ENCODE measurements at regions not wholly inside any gene's neighbourhood (a gene's known extent, or its start where the extent isn't known, plus 50 kb on each side); places are given as distances from the start of the nearest gene placed in this dataset.

DNA sequence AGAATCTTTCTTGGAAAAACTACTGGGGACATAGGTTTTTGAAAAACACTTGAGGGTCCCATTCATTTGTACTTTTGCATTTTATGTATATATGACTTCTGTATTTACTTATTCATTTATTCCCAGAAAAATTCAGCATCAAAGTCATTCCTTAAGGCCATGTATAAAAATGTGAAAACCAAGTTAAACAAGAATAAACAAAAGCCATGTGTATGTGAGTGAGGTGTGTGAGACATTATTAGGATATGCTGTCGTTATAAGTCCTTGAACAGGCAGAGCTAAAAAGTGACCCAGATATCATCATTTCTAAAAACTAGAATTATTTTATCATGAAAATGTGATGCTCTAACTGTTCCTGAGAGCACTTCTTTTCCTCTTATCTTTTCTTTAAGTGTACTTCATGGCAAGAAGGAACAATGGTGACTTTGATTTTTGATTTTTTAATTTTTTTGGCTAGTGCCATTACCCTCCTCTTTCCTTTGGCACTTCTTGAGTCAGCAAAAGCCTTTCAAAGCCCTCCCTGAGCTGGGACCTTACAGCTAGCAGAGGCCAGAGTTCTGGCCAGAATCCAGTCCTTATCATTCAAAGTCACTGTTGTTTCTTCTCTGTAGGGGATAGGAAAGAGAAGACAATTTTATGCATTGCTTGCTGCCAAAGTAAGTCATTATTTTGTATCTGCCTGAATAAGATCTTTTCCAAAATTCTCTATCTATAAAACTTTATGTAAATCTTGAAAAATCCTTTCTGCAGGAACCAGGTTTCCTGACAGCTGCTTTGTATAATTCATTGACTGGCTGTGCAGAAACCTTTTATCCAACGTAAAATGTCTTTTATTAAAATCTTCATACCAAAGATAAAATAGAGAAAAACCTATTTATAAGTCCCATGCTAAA lies 419.7 kb upstream of the PRICKLE1 start:
- no peak for DNase-seq

- peak in 1 of 2 experiments; percentile 7 for DNase-seq
Observed at GRCh38 chr12:43004908-43005307, 415.4 kb upstream of the PRICKLE1 start.

GRCh38 chr12:43004141-43004540 lies 414.6 kb upstream of the PRICKLE1 start:
- DNase-seq, result no peak

DNA sequence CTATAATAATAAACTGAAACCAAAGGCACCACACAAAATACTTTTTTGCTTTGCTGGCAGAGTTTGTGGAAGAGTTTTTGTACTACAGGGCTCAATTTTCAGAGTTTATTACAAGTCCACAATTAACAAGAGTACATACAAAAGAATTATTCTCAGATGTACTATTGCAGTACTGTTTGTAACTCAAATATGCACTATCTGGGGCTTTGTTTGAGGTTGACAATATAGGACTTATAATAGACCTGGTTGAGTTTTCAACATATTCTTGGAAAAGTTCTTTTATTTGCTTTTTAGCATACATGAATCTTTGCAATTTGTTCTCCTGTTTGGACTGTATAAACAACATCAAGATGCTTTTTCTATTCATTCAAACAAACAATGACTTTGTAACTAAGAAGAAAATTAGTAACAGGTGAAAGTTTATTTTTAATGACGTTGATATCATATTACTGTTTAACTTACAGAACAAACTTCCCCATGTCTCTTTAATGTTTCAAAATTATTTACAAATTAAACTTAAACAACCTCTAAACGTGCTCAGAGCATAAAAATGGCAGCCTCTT lies 407.4 kb upstream of the PRICKLE1 start:
- no peak for DNase-seq

GRCh38 chr12:42992826-42993225 lies 403.3 kb upstream of the PRICKLE1 start:
- no peak for DNase-seq

DNA sequence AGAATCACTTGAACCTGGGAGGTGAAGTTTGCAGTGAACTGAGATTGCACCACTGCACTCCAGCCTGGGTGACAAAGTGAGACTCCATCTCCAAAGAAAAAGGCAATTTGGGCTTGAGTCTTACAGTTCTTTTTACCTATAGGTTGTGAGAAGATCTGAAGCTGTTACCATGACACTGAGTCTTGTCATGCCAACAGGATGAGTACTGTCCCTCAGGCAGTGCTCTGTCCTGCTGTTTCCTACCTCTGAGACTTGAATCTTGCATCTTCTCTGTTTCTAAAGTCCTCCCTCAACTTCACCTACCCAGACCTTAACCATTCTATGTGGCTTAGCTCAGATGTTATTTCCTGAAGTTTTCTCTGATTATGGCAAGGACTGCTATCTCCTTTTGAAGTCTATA lies 400.8 kb upstream of the PRICKLE1 start:
- DNase-seq, result no peak

DNA sequence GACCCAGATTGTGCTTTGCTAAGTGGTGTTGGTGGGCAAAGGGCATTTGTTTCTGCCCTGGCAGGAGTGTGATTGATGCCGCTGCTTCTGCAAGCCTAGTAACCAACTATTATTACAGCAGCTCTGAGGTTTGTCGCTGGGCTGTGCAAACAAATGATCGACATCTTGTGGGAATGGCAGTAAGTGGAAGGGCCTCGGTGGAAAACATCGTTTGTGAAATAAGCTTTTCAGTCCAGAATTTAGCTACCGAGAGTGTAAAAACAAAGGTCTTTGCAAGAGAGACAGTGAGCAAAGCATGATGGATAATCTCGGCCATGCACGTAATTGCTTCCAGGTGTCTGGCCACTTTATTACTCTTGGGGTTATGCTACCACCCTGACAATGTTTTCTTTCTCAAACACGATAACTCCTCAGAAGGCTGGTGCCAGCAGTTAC lies 397.7 kb upstream of the PRICKLE1 start:
- peak; percentile 45 to 54 for DNase-seq

DNA sequence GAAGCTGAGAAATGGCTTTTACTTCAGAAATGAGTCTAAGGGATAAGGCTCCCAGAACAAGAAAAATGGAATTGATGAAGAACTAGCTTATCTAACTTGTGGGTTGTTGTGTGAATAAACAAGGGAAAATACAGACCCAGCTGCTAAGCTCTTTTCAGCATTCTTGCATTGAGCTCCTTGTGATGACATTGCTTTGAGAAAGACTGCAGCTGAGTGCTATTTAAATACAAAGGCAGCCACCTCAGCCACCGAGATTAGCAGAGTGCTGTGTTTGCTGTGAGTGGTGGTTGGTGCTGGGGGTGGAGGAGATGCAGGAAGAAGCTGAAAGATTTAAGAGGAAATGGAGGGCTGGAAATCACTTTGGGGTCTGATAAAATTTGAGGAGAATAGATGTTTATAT lies 396.0 kb upstream of the PRICKLE1 start:
- no peak for DNase-seq

DNA sequence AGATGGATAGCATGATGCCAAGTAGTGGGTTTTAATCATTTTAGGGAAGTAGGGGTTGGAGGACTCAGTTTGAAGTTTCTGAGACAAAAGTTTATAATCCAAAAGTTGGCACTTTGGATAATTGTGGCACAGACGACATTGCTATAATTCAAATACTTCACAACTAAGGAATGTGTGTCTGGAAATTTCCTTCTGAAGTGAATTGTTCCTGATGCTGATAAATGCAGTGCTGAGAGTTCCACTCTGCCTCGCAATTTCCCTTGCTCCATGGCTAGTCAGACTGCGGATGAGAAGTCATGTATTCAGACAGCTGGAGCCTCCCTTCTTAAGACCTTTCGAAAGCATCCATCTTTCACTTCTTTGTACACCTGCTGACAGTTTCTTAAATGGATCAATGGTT lies 393.3 kb upstream of the PRICKLE1 start:
- DNase-seq, result no peak

- DNase-seq, result no peak
Observed at GRCh38 chr12:42981379-42981778, 391.8 kb upstream of the PRICKLE1 start.

DNA sequence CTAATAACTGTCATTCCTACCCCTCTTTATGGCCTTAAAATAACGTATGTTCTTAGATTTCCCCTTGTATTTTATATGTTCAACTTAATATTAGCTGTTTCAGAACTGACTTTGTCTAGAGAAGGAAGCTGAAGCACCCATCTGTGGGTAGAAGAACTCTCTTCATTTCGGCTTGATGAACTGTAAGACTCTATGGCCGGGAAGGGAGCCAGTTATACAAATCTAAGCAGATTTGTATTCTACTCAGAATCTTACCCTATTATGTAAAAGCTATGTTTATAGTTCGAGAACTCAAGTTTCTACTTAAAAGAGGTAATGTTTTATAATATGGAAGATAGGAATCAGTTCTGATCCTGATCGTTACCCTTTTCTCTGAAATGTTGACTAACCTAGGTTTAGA lies 390.9 kb upstream of the PRICKLE1 start:
- DNase-seq, result no peak

- no peak for DNase-seq
Observed at GRCh38 chr12:42979746-42980145, 390.2 kb upstream of the PRICKLE1 start.

DNA sequence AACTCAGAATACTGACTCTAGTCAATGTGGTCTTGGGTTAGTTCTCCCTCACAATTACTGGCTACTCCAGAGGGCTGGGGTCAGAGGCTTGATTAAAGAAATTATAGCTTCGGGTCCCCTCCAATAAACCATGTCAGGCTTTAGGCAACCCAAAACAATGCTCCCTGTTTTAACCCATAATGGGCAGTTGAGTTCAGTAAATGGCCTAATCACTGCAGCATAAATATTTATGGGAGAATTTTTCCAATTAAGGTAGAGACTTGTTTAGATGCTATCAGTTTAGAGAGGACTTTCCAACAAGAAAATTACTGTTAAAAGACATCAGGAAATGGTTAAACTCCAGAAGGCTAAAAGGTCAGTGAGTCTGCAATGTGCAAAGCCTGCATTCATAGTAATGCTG lies 389.2 kb upstream of the PRICKLE1 start:
- no peak for DNase-seq

DNA sequence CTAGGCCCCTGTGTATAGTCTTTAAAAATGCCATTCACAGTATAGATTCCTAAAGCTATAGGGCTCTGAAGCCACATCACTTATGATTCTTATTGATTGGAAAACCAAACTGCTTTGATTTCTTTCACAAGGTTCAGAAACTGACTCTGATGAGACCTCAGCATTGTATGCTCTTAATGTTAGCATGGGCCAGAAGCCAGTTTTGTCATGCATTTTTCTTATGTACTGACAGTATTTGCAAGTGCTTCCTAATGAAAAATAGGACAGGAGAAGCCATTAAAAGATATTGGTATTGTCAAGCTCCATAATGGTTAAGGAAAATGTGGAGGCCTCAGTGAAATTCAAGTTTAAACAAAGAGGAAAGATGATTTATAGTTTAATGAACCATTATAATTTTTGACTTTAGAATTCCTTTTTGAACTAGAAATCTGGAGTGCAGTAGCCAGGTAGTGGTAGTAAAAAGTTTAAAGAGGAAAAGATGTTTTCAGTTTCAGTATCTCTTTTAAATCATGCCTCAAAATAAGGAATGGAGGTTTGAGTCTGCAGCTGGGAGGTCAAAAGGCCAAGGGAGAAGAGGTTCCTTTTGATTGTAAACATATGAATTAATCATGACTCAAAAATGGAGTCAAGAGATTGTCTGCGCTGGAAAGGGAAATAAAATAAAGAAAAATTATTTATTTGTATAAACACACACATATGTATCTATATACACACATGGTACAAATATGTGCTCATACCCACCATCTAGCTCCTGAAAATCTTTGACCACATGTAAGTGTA lies 388.1 kb upstream of the PRICKLE1 start:
- DNase-seq, result no peak

DNA sequence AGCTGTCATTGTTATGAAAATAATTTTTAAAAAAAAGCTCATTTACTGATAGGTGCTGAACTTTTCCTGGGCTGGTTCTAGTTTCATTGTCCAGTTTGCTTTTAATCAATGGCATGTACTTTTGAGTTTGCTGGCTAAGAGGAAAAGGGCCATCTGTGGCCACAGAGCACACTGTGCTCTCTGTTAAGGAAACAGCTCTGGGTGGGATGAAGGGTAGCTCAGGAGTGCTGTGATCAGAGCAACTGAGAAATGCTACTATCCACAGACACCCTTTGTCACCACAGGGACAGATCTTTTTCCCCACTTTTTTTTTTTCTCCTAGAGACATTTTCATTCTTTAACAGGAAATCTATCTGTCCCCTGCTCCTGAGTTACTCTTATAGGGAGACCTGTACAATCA lies 387.1 kb upstream of the PRICKLE1 start:
- DNase-seq, result no peak

DNA sequence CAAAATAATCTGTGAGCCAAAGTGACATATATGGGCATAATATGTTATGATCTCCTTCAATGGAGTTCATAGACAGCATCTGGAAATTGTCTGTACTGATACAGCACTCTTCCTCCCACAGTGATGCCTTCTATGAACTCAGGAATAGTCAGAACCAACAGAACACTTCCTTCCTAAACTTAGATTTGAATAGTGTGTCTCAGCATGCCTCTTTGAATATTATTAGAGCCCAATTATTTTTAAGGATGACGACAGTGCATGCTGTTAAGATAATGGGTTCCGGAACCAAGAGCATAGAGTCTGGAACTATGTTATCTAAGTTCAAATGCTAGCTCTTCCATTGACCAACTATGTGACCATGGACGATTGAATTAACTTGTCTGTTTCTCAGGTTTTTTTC lies 386.6 kb upstream of the PRICKLE1 start:
- DNase-seq, result no peak

DNA sequence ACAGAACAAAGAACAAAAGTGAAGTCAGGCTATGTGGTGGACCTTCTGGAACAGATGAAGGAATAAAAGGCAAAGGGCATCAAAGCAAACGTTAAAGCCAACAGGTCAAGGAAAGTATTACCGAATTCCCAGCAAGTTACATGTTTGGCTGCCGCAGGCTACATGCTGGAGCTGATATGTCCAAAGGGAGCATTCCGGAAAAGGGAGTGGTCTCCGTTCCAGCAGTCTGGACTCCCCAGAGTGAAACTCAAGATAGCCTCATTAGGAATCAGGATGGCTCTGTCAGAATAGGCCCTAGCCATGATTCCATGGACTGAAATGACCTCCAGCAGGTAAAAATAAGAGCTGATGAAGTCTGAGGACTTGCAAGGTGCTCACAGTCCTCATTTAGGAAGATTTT lies 379.8 kb upstream of the PRICKLE1 start:
- DNase-seq, result no peak

DNA sequence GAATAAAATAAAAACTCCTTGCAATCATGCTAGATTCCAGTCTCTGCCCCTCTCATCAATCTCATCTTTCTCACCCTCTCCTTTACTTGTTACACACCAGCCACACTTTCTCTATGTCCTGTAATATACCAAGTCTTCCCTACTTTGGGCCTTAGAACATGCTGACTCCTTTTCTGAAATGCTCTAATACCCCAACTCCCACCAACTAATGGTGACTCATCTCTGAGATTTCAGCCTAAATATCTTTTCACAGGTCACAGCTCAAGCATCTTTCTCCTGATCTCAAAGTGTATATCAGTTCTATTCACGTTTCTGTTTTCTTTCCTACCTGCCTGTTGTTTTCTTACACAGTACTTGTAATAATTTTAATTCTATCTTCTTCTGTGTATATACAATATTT lies 378.9 kb upstream of the PRICKLE1 start:
- DNase-seq, result no peak

GRCh38 chr12:42967850-42968249 lies 378.3 kb upstream of the PRICKLE1 start:
- no peak for DNase-seq

GRCh38 chr12:42963988-42964387 lies 374.4 kb upstream of the PRICKLE1 start:
- DNase-seq, result no peak

GRCh38 chr12:42962384-42962783 lies 372.8 kb upstream of the PRICKLE1 start:
- no peak for DNase-seq

DNA sequence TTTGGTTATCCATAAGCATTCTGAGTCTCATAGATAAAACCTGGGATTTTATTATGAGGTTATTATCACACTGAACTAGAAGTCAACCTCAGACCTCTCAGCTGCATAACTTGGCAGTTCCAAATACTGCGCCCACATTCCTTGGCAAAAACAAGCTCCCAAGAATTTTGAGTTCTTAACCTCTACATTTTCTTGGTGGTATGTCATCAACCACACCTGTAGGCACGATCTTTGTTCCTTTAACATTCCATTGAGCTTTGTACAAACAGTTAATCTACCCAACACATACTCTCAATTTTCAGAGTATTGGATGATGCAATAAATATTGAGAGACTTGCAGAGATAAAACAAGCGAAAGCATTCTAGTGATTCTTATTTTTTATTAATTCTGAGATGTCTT lies 371.8 kb upstream of the PRICKLE1 start:
- DNase-seq, result no peak

DNA sequence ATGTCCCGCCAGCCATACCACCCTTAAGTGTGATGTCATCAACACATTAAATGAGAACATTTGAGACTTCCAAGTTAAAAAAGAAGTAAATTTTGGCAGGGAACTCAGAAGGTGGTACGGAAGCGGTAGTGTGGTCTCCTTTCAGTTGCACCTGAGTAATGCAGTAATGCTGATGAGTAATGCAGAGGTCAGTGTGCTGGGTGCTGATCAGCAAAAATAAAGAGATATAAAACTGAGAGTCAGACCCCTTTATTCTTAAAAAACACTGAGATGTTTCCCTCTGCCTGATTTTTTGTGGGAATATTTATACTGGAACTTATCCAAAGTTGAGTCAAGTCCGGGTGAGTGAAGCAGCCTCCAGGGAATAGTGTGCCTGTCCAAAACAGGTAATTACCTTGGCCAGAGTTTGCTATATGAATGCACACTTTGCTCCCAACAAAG lies 370.6 kb upstream of the PRICKLE1 start:
- DNase-seq, result no peak

GRCh38 chr12:42958291-42958674 lies 368.7 kb upstream of the PRICKLE1 start:
- no peak for DNase-seq

Data from SHP77 (cell line).